GM10248 (cell line): ENCODE measurements at regions not wholly inside any gene's neighbourhood (a gene's known extent, or its start where the extent isn't known, plus 50 kb on each side); places are given as distances from the start of the nearest gene placed in this dataset.

Experiments
- CTCF ChIA-PET: fragments of 300-600 bp; sonication (Branson Sonifier 250); formaldehyde crosslinking; extraction: SDS; loops from one replicate; lab custom pipeline; 2021; ENCODE audit warnings: antibody characterized with exemption; lab: Yijun Ruan, JAX
- POLR2A ChIA-PET: fragments of 350-650 bp; sonication (Branson Sonifier 250); formaldehyde crosslinking; extraction: SDS; loops from one replicate; lab custom pipeline; 2020; ENCODE audit warnings: antibody characterized with exemption; lab: Yijun Ruan, JAX
- DNase-seq: peaks from one replicate; pipeline ENCODE4 v3.0.0; 2012; ENCODE audit errors: extremely low spot score
- CTCF ChIP-seq: IDR thresholded peaks from 2 replicates; pipeline ENCODE4 v1.5.1; 2012; ENCODE audit warnings: mild to moderate bottlenecking, low read depth; ENCODE audit errors: extremely low read depth, missing control alignments, control extremely low read depth

- ChIA-PET POLR2A (no interaction called here), CTCF (no interaction called here)
- no peak for DNase-seq
- TF ChIP-seq CTCF = no peak
Measured at GRCh38 chr7:42735081-42735480, 176.8 kb downstream of the C7orf25 start.

- TF ChIP-seq CTCF = no peak
- DNase-seq = no peak
- CTCF ChIA-PET = no interaction called here
- POLR2A ChIA-PET = no interaction called here
Measured at GRCh38 chr7:42734568-42734967, 177.3 kb downstream of the C7orf25 start.

- TF ChIP-seq CTCF = no peak
- no peak for DNase-seq
- CTCF ChIA-PET = no interaction called here
- POLR2A ChIA-PET = no interaction called here
Measured at GRCh38 chr7:42733040-42733439, 178.8 kb downstream of the C7orf25 start.

- no peak for TF ChIP-seq CTCF
- POLR2A ChIA-PET = no interaction called here
- DNase-seq = no peak
- CTCF ChIA-PET = interaction anchor here (2.2 kb wide), 1 partner anchor 15 kb away, joined by 7 read pairs; no protein-coding TSS in a partner anchor
Measured at GRCh38 chr7:42730586-42730985, 181.3 kb downstream of the C7orf25 start.

- no peak for DNase-seq
- ChIA-PET CTCF (interaction anchor here (2.2 kb wide), 1 partner anchor 16 kb away, joined by 7 read pairs; no protein-coding TSS in a partner anchor), POLR2A (no interaction called here)
- TF ChIP-seq CTCF = no peak
Measured at GRCh38 chr7:42729053-42729765, 182.7 kb downstream of the C7orf25 start.

GRCh38 chr7:42727451-42727850, 184.4 kb downstream of the C7orf25 start:
- no peak for TF ChIP-seq CTCF
- ChIA-PET POLR2A (no interaction called here), CTCF (interaction anchor here (1.4 kb wide), 1 partner anchor 18 kb away, joined by 5 read pairs; no protein-coding TSS in a partner anchor)
- DNase-seq = no peak
